HEK293T (cell line): ENCODE measurements at regions not wholly inside any gene's neighbourhood (a gene's known extent, or its start where the extent isn't known, plus 50 kb on each side); places are given as distances from the start of the nearest gene placed in this dataset.

Source experiments
- CTCF ChIA-PET: fragments of 350-600 bp; formaldehyde crosslinking; extraction: SDS; loops from one replicate; lab custom pipeline; 2021; ENCODE audit warnings: antibody characterized with exemption, inconsistent platforms; lab: Yijun Ruan, JAX
- POLR2A ChIA-PET: fragments of 350-600 bp; formaldehyde crosslinking; extraction: SDS; loops from one replicate; lab custom pipeline; 2020; ENCODE audit warnings: antibody characterized with exemption, inconsistent platforms; lab: Yijun Ruan, JAX
- DNase-seq: peaks from one replicate; pipeline ENCODE4 v3.0.0; 2012; ENCODE audit warnings: mixed read lengths; ENCODE audit errors: extremely low spot score
- ARNT ChIP-seq: fragments of 450-650 bp; IDR thresholded peaks from 2 replicates; pipeline ENCODE4 v1.6.1; 2017; ENCODE audit warnings: mild to moderate bottlenecking
- BHLHE40 ChIP-seq: fragments of 450-650 bp; IDR thresholded peaks from 2 replicates; pipeline ENCODE4 v1.6.1; 2016; ENCODE audit warnings: mild to moderate bottlenecking, moderate library complexity, borderline replicate concordance
- CTBP1 ChIP-seq: fragments of 450-650 bp; IDR thresholded peaks from 2 replicates; pipeline ENCODE4 v1.6.1; 2016; ENCODE audit warnings: borderline replicate concordance
- ELF4 ChIP-seq: fragments of 450-650 bp; IDR thresholded peaks from 2 replicates; pipeline ENCODE4 v1.6.1; 2017; ENCODE audit warnings: antibody characterized with exemption
- FOXA1 ChIP-seq: fragments of 450-650 bp; IDR thresholded peaks from 2 replicates; pipeline ENCODE4 v1.6.1; 2016; ENCODE audit warnings: mild to moderate bottlenecking
- FOXK2 ChIP-seq: fragments of 450-650 bp; IDR thresholded peaks from 2 replicates; pipeline ENCODE4 v1.6.1; 2016; ENCODE audit warnings: mild to moderate bottlenecking
- FOXM1 ChIP-seq: fragments of 450-650 bp; IDR thresholded peaks from 2 replicates; pipeline ENCODE4 v1.6.1; 2017; ENCODE audit warnings: mild to moderate bottlenecking, borderline replicate concordance
- HDGF ChIP-seq: fragments of 450-650 bp; IDR thresholded peaks from 2 replicates; pipeline ENCODE4 v1.6.1; 2017; ENCODE audit warnings: antibody characterized with exemption, borderline replicate concordance
- L3MBTL2 ChIP-seq: fragments of 450-650 bp; conservative IDR thresholded peaks from 2 replicates; pipeline ENCODE4 v1.6.1; 2016; ENCODE audit warnings: mild to moderate bottlenecking
- LEF1 ChIP-seq: fragments of 450-650 bp; IDR thresholded peaks from 2 replicates; pipeline ENCODE4 v1.6.1; 2017; ENCODE audit warnings: mild to moderate bottlenecking, borderline replicate concordance
- NFRKB ChIP-seq: fragments of 450-650 bp; IDR thresholded peaks from 2 replicates; pipeline ENCODE4 v1.6.1; 2016; ENCODE audit warnings: mild to moderate bottlenecking, moderate library complexity
- SP1 ChIP-seq: fragments of 450-650 bp; IDR thresholded peaks from 2 replicates; pipeline ENCODE4 v1.6.1; 2017
- SUZ12 ChIP-seq: fragments of 450-650 bp; IDR thresholded peaks from 2 replicates; pipeline ENCODE4 v1.6.1; 2016; ENCODE audit warnings: mild to moderate bottlenecking
- TARDBP ChIP-seq: fragments of 450-650 bp; IDR thresholded peaks from 2 replicates; pipeline ENCODE4 v1.6.1; 2016
- ZNF384 ChIP-seq: fragments of 450-650 bp; IDR thresholded peaks from 2 replicates; pipeline ENCODE4 v1.6.1; 2016
- TF ChIP-seq, protein P1 (sequence below): fragments of 450-650 bp; IDR thresholded peaks from 2 replicates; pipeline ENCODE4 v1.6.1; 2016

DNA sequence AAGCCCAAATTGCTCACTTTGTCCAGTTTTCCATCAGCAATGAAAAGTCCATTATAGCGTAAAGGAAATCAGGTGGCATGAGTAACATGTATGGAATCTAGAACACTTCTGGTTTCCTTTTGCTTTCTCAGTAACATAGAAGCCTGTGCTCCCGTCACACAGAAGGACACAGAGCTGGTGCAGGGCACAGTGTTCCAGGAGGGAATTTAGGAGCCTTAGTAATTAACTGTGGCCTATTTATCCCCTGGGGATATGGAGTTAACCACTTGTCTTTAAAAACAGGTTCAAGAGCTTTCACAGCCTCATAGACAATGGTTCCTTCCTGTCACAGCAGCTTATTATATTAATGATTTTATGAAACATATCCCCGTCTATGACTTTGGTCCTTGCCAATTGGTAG is 189.9 kb downstream of the NEBL start:
- DNase-seq: no peak
- CTCF ChIA-PET: no interaction called here
- TF ChIP-seq FOXA1 (no peak), ZNF384 (no peak), CTBP1 (no peak), ARNT (no peak), SUZ12 (no peak), FOXK2 (no peak), BHLHE40 (no peak), HDGF (no peak), TARDBP (no peak), L3MBTL2 (no peak), ELF4 (no peak)
- TF ChIP-seq, protein P1, sequence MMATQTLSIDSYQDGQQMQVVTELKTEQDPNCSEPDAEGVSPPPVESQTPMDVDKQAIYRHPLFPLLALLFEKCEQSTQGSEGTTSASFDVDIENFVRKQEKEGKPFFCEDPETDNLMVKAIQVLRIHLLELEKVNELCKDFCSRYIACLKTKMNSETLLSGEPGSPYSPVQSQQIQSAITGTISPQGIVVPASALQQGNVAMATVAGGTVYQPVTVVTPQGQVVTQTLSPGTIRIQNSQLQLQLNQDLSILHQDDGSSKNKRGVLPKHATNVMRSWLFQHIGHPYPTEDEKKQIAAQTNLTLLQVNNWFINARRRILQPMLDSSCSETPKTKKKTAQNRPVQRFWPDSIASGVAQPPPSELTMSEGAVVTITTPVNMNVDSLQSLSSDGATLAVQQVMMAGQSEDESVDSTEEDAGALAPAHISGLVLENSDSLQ: no peak
- POLR2A ChIA-PET: no interaction called here

DNA sequence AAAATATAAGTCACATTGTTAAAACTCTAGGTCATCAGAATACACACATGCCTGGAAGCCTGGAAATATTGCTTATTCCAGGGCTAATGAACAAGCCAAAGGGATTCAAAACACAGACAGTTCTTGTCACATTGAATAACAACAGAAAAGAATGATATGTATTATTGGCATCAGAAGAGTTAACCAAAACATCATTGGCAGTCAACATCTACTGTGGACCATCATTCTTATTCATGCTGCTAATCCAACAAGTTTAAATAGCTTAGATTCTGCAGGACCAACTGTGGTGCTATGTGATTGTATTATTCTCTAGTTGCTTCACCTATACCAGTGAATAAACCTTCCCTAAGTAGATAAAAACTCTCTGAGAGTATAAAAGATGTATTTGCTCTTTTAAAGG is 198.3 kb downstream of the NEBL start:
- no peak for DNase-seq
- TF ChIP-seq FOXK2: no peak
- no peak for TF ChIP-seq TARDBP
- TF ChIP-seq HDGF: no peak
- no peak for TF ChIP-seq SUZ12
- TF ChIP-seq ELF4: no peak
- TF ChIP-seq, protein P1: no peak
- no peak for TF ChIP-seq ARNT
- TF ChIP-seq CTBP1: no peak
- no peak for TF ChIP-seq BHLHE40
- no peak for TF ChIP-seq FOXA1
- TF ChIP-seq FOXM1: no peak
- no peak for TF ChIP-seq ZNF384
- TF ChIP-seq LEF1: no peak
- TF ChIP-seq SP1: no peak
- TF ChIP-seq L3MBTL2: no peak
- ChIA-PET CTCF (no interaction called here), POLR2A (no interaction called here)

DNA sequence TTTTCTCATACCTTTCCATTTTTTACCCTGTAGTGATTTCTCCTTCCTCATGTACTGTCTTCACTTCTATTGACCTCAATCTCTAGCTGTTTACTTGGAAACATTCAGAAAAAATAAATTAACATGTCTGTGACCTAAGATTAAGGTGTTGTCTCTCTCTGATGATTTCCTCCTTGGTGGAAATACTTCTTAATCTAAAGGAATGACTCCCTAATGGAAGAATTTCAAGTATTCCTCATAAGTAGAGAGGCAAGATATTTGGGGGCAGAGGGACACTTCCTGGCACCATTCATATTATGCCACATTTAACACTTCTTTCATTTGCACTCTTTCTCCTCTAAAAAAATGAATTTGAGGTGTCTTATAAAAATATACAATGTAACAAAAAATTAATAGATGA is 202.8 kb downstream of the NEBL start:
- POLR2A ChIA-PET: no interaction called here
- CTCF ChIA-PET: no interaction called here
- no peak for TF ChIP-seq ARNT
- no peak for DNase-seq

DNA sequence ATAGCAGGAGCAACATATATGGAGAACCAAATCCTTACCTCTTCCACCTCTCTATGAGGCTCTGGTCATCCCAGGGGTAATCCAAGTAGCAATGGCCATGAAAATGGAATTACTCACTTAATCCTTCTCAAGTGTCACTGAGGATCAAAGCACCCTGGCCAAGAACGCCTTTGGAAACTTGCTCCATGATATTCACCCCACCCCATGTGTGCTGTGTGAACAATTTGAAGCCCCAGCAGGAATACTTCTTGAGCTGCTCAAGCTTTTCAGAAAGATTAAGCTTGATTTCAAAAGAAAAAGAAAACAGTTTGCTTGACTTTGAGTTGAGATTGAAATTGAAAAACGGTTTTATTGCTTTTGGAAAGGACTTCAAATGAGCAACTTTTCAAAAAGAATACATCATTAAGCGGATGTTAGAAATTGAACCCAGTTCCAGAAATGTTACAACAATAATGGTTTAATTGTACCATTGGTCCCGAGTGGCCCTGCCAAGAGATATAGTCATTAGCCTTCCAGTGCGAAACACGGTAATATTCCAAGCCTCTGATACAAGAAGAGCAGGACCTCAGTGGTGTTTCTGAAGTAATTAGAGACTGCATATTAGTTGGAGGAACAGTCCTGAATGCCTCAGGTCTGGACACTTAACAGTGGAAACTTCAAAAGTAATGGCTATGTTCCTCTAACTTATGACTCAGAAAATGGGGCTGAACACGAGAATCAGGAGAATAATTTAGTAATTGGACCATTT is 208.1 kb downstream of the NEBL start:
- TF ChIP-seq ZNF384: no peak
- TF ChIP-seq LEF1: no peak
- TF ChIP-seq NFRKB: no peak
- TF ChIP-seq TARDBP: no peak
- no peak for TF ChIP-seq FOXM1
- TF ChIP-seq ARNT: no peak
- ChIA-PET POLR2A (no interaction called here), CTCF (no interaction called here)
- no peak for DNase-seq

DNA sequence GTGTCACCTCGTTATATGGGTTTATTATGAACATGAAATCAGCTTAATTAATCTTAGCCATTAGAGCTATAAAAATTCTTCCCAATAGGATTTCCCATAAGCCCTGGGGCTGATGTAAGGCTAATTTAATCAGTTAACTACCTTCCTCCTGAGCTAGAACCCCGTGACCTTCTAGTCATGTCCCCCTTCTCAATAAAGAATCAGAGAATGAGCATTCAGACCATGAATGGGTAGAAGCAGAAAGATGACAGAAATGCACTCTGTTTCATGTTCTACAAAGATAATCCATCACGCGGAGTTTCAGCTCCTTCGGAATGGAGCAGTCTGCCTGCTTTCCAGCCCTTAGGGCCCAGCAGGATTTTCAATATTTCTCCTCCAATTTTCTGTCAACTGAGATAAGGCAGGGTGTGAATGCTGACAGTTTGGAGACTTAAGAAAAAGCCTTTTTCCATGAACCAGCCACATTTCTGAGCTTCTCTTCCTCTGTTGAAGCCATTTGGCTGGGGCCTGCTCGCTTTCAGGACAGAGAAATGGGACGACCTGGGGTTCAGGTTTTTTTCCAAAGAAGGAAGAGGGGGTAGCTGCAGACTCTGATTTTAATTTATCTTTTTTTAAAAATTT is 211.0 kb downstream of the NEBL start:
- TF ChIP-seq SP1 (no peak), ZNF384 (no peak), NFRKB (no peak), FOXA1 (no peak), ELF4 (no peak), HDGF (no peak), ARNT (no peak)
- ChIA-PET POLR2A (no interaction called here), CTCF (interaction anchor here (0.7 kb wide), 1 partner anchor 14 kb away, joined by 3 read pairs; no protein-coding TSS in a partner anchor)
- DNase-seq: no peak

DNA sequence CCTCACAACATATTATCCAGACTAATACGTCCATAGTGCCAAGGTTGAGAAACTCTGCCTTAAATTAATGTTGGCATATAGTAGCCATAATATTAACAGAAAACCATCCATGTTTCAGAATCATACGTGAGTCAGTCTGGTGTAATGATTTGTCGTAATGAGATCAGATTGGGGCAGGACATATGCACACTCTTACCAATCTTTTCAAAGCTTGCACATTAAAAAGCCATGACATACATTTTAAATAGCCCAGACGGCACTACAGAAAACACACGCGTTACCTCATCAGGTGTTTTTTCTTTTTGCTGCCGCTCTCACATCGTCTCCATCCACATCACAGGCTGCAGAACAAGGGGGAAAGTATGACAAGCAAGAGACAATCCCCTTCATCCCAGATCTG is 211.6 kb downstream of the NEBL start:
- no peak for DNase-seq
- CTCF ChIA-PET: no interaction called here
- POLR2A ChIA-PET: no interaction called here
- TF ChIP-seq FOXM1 (no peak), L3MBTL2 (no peak), FOXA1 (no peak), ARNT (no peak), SUZ12 (no peak), BHLHE40 (no peak)

DNA sequence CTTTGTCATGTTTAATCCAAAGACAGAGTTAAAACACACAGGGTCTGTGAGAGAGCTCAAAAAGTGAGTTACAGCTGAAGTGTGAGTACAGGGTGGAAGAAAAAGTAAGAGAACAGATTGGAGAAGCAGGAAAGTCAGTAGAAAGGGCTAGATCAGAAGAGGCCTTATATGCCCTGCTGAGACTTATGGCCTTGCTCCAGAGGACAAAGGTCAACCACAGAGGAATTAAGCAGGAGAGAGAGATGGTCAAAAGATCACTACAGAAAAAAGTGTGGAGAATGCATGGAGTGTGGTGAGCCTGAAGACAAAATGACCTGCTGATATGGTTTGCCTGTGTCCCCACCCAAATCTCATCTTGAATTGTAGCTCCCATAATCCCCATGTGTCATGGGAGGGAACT is 213.8 kb downstream of the NEBL start:
- DNase-seq: no peak
- CTCF ChIA-PET: no interaction called here
- TF ChIP-seq FOXA1: no peak
- no peak for TF ChIP-seq L3MBTL2
- TF ChIP-seq, protein P1: no peak
- TF ChIP-seq ELF4: no peak
- TF ChIP-seq NFRKB: no peak
- no peak for TF ChIP-seq BHLHE40
- TF ChIP-seq HDGF: no peak
- POLR2A ChIA-PET: no interaction called here
